RWPE1 (cell line): ENCODE measurements at regions not wholly inside any gene's neighbourhood (a gene's known extent, or its start where the extent isn't known, plus 50 kb on each side); places are given as distances from the start of the nearest gene placed in this dataset.

Experiments
- CTCF ChIA-PET: fragments of 350-600 bp; sonication (Branson Sonifier 250); formaldehyde crosslinking; extraction: SDS; loops from one replicate; lab custom pipeline; 2021; lab: Yijun Ruan, JAX
- POLR2A ChIA-PET: fragments of 400-600 bp; formaldehyde crosslinking; extraction: SDS; loops from one replicate; lab custom pipeline; 2020; ENCODE audit warnings: antibody characterized with exemption; ENCODE audit not compliant: low non-redundant PET; lab: Yijun Ruan, JAX
- DNase-seq: peaks from one replicate; pipeline ENCODE4 v3.0.0; 2012; ENCODE audit warnings: low spot score
- H3K27ac ChIP-seq: fragments of 450-650 bp; 2 replicates; pipeline ENCODE4 v1.5.1; 2017
- CTCF ChIP-seq: fragments of 450-650 bp; conservative IDR thresholded peaks from 2 replicates; pipeline ENCODE4 v1.5.1; 2017; ENCODE audit warnings: low read depth, mild to moderate bottlenecking

GRCh38 chr12:66052988-66053615 is 77.4 kb downstream of the LLPH start:
- no peak for TF ChIP-seq CTCF
- ChIA-PET POLR2A (no interaction called here), CTCF (no interaction called here)
- H3K27ac ChIP-seq: no peak overlapping the region
- no peak for DNase-seq

GRCh38 chr12:66051361-66051760 is 79.2 kb downstream of the LLPH start:
- ChIA-PET CTCF (interaction anchor here (0.6 kb wide), 1 partner anchor 175 kb away, joined by 3 read pairs; no protein-coding TSS in a partner anchor), POLR2A (no interaction called here)
- no peak for TF ChIP-seq CTCF
- H3K27ac ChIP-seq: no peak overlapping the region
- no peak for DNase-seq

- ChIA-PET CTCF (no interaction called here), POLR2A (no interaction called here)
- H3K27ac ChIP-seq: no peak overlapping the region
- TF ChIP-seq CTCF: no peak
- no peak for DNase-seq
Observed at GRCh38 chr12:66050610-66051009, 79.9 kb downstream of the LLPH start.

- ChIA-PET POLR2A (no interaction called here), CTCF (no interaction called here)
- H3K27ac ChIP-seq: no peak overlapping the region
- DNase-seq: no peak
- no peak for TF ChIP-seq CTCF
Observed at GRCh38 chr12:66050283-66050576, 80.3 kb downstream of the LLPH start.

- CTCF ChIA-PET: no interaction called here
- TF ChIP-seq CTCF: no peak
- no peak for DNase-seq
- POLR2A ChIA-PET: no interaction called here
- no peak overlapping the region for H3K27ac ChIP-seq
Observed at GRCh38 chr12:66049538-66050282, 80.8 kb downstream of the LLPH start.

- peak; percentile 19 for DNase-seq
- CTCF ChIA-PET: interaction anchor here (0.5 kb wide), 1 partner anchor 24 kb away, joined by 3 read pairs; no protein-coding TSS in a partner anchor
- H3K27ac ChIP-seq: no peak overlapping the region
- POLR2A ChIA-PET: no interaction called here
- TF ChIP-seq CTCF: no peak
Observed at GRCh38 chr12:66048835-66049537, 81.6 kb downstream of the LLPH start.
